SHP77 treated with DMSO at 0.1 percent for 48 hours (cell line): ENCODE measurements at regions not wholly inside any gene's neighbourhood (a gene's known extent, or its start where the extent isn't known, plus 50 kb on each side); places are given as distances from the start of the nearest gene placed in this dataset.

Source experiments
- DNase-seq: peaks from one replicate; lab custom pipeline; 2025; lab: John Stamatoyannopoulos, UW

- DNase-seq = no peak
Observed at GRCh38 chr20:11128721-11129120, 454.9 kb upstream of the JAG1 start.

- DNase-seq = no peak
Observed at GRCh38 chr20:11130554-11131166, 456.9 kb upstream of the JAG1 start.

- no peak for DNase-seq
Observed at GRCh38 chr20:11132819-11133415, 459.1 kb upstream of the JAG1 start.

GRCh38 chr20:11136691-11137090 lies 462.9 kb upstream of the JAG1 start:
- DNase-seq = no peak

GRCh38 chr20:11137688-11138087 lies 463.9 kb upstream of the JAG1 start:
- DNase-seq = no peak

GRCh38 chr20:11140359-11140758 lies 466.6 kb upstream of the JAG1 start:
- no peak for DNase-seq

- DNase-seq = no peak
Observed at GRCh38 chr20:11143481-11143880, 469.7 kb upstream of the JAG1 start.

GRCh38 chr20:11144114-11144950 lies 470.5 kb upstream of the JAG1 start:
- no peak for DNase-seq

GRCh38 chr20:11145616-11146015 lies 471.8 kb upstream of the JAG1 start:
- DNase-seq = no peak

GRCh38 chr20:11153819-11154218 lies 480.0 kb upstream of the JAG1 start:
- no peak for DNase-seq

- DNase-seq = no peak
Observed at GRCh38 chr20:11155156-11155756, 481.5 kb upstream of the JAG1 start.

GRCh38 chr20:11156922-11157321 lies 483.1 kb upstream of the JAG1 start:
- DNase-seq = no peak

- no peak for DNase-seq
Observed at GRCh38 chr20:11158146-11158545, 484.3 kb upstream of the JAG1 start.

- DNase-seq = no peak
Observed at GRCh38 chr20:11158589-11158988, 484.8 kb upstream of the JAG1 start.

- no peak for DNase-seq
Observed at GRCh38 chr20:11159728-11160127, 485.9 kb upstream of the JAG1 start.

- no peak for DNase-seq
Observed at GRCh38 chr20:11162026-11162775, 488.4 kb upstream of the JAG1 start.

GRCh38 chr20:11165789-11166188 lies 492.0 kb upstream of the JAG1 start:
- DNase-seq = no peak

GRCh38 chr20:11166712-11167111 lies 492.9 kb upstream of the JAG1 start:
- DNase-seq = no peak

GRCh38 chr20:11168026-11168425 lies 494.2 kb upstream of the JAG1 start:
- DNase-seq = no peak

GRCh38 chr20:11170025-11170424 lies 496.2 kb upstream of the JAG1 start:
- no peak for DNase-seq

- no peak for DNase-seq
Observed at GRCh38 chr20:11170565-11170964, 496.8 kb upstream of the JAG1 start.

GRCh38 chr20:11172881-11173280 lies 499.1 kb upstream of the JAG1 start:
- no peak for DNase-seq
